GM13977 (cell line): ENCODE measurements at regions not wholly inside any gene's neighbourhood (a gene's known extent, or its start where the extent isn't known, plus 50 kb on each side); places are given as distances from the start of the nearest gene placed in this dataset.

Source experiments
- DNase-seq: peaks from one replicate; pipeline ENCODE4 v3.0.0; 2012; ENCODE audit warnings: low spot score
- CTCF ChIP-seq: IDR thresholded peaks from 2 replicates; pipeline ENCODE4 v1.5.1; 2012; ENCODE audit warnings: mild to moderate bottlenecking, control low read depth; ENCODE audit not compliant: insufficient read depth; ENCODE audit errors: extremely low read depth, missing control alignments
- in situ Hi-C: fragments of 300-500 bp; cut with MboI; formaldehyde crosslinking; loops from one replicate; pipeline ENCODE4 v1.12.0; 2022; ENCODE audit warnings: low sequenced_read_pairs, low pct_unique_long_range_greater_than_20kb, mixed read lengths, inconsistent platforms; ENCODE audit not compliant: unreplicated experiment

- DNase-seq = no peak
- TF ChIP-seq CTCF = no peak
Measured at GRCh38 chr13:39803156-39803555, 147.7 kb downstream of the COG6 start.

GRCh38 chr13:39803851-39804250 is 148.4 kb downstream of the COG6 start:
- no peak for TF ChIP-seq CTCF
- in situ Hi-C loops = no loop called here
- no peak for DNase-seq

More at GRCh38 chr13:39803156-39803555, 147.7 kb downstream of the COG6 start:
- in situ Hi-C loops = no loop called here

DNA sequence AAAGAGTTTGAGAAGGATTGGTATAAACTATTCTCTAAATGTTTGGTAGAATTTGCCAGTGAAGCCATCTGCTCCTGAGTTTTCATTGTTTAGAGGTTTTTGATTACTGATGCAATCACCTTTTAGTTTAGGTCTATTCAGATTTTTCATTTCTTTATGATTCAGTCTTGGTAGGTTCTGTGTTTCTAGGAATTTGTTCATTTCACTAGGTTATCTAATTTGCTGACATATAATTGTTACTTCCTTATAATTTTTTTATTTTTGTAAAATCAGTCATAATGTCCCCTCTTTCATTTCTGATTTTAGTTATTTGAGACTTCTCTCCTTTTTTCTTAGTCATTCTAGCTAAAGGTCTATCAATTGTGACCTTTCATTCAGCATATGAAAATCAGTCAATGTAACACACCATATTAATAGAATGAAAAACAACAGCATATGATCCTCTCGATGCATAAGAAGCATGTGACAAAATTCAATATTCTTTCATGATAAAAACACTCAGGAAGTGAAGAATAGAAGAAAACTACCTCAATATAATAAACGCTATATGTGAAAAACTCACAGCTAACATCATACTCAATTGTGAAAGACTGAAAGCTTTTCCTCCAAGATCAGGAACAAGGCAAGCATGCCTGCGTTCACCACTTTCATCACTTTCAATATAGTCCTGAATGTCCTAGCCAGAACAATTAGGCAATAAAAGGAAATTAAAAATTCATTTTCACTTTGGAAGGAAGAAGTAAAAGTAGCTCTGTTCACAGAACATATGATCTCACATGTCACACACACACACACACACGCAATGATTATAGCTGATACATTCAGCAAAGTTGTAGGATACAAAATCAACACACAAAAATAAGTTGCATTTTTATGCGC is 149.1 kb downstream of the COG6 start:
- in situ Hi-C loops = no loop called here
- no peak for TF ChIP-seq CTCF
- no peak for DNase-seq

DNA sequence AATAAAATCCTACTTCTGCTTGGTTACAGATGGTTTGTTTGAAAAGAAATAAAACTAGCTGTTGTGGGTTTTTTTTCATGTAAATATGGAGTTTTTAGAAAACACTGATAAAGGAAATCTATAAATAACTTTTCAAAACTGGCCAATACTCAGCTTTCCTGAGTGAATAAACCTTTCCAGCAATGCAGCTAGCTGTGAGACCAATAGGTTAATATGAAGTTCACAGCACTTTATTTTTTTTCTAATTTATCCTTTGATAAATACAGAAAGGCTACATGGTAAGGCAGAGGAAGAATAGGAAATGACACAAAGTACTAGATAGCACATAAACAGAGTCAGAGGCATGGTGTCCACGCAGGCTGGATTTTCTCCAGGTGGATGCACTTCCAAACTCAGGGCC is 154.0 kb downstream of the COG6 start:
- DNase-seq = no peak
- no peak for TF ChIP-seq CTCF
- in situ Hi-C loops = no loop called here

- TF ChIP-seq CTCF = no peak
- in situ Hi-C loops = no loop called here
- DNase-seq = no peak
Measured at GRCh38 chr13:39810091-39810877, 154.8 kb downstream of the COG6 start.

GRCh38 chr13:39811051-39811450 is 155.6 kb downstream of the COG6 start:
- no peak for DNase-seq
- no peak for TF ChIP-seq CTCF
- in situ Hi-C loops = no loop called here
